NB4 (cell line): ENCODE measurements at regions not wholly inside any gene's neighbourhood (a gene's known extent, or its start where the extent isn't known, plus 50 kb on each side); places are given as distances from the start of the nearest gene placed in this dataset.
A peak's percentile ranks its signal among the peaks of the same experiment; 100 is the strongest.

ENCODE experiments used
- DNase-seq: peaks from one replicate; pipeline ENCODE4 v3.0.0; 2010; ENCODE audit warnings: low read depth
- H3K4me3 ChIP-seq: one replicate; pipeline ENCODE4 v1.5.1; 2011; ENCODE audit warnings: mild to moderate bottlenecking, low read depth, low read length, moderate library complexity
- CTCF ChIP-seq: IDR thresholded peaks from one replicate; pipeline ENCODE4 v1.5.1; 2012; ENCODE audit warnings: low read depth, low read length
- MAX ChIP-seq: IDR thresholded peaks from 2 replicates; pipeline ENCODE4 v1.6.1; 2011; ENCODE audit warnings: low read depth, low read length
- MYC ChIP-seq: IDR thresholded peaks from 2 replicates; pipeline ENCODE4 v1.6.1; 2011; ENCODE audit warnings: low read depth, low read length
- POLR2A ChIP-seq: IDR thresholded peaks from 2 replicates; pipeline ENCODE4 v1.6.1; 2011; ENCODE audit warnings: mild to moderate bottlenecking; ENCODE audit not compliant: insufficient read length; ENCODE audit errors: extremely low read depth

- DNase-seq = peak; percentile 6
- H3K4me3 ChIP-seq = no peak overlapping the region
These were observed 503.9 kb upstream of the EYS start for GRCh38 chr6:66210964-66211363.

GRCh38 chr6:66200390-66200789, 493.4 kb upstream of the EYS start:
- no peak for DNase-seq
- H3K4me3 ChIP-seq = no peak overlapping the region
- no peak for TF ChIP-seq MYC
- TF ChIP-seq POLR2A = no peak
- no peak for TF ChIP-seq CTCF
- no peak for TF ChIP-seq MAX

More at GRCh38 chr6:66210964-66211363, 503.9 kb upstream of the EYS start:
- TF ChIP-seq CTCF = no peak
- no peak for TF ChIP-seq MAX
- TF ChIP-seq POLR2A = no peak
- TF ChIP-seq MYC = no peak

- H3K4me3 ChIP-seq = no peak overlapping the region
- no peak for DNase-seq
- TF ChIP-seq CTCF = no peak
- no peak for TF ChIP-seq POLR2A
- TF ChIP-seq MYC = no peak
- TF ChIP-seq MAX = no peak
These were observed 492.1 kb upstream of the EYS start for GRCh38 chr6:66199171-66199570.

GRCh38 chr6:66198062-66198624, 491.1 kb upstream of the EYS start:
- TF ChIP-seq MYC (no peak), CTCF (no peak), MAX (no peak), POLR2A (no peak)
- H3K4me3 ChIP-seq = no peak overlapping the region
- no peak for DNase-seq

- no peak for DNase-seq
- no peak for TF ChIP-seq CTCF
- no peak for TF ChIP-seq MYC
- no peak for TF ChIP-seq MAX
- TF ChIP-seq POLR2A = no peak
- H3K4me3 ChIP-seq = no peak overlapping the region
These were observed 483.8 kb upstream of the EYS start for GRCh38 chr6:66190858-66191257.
